ENCODE measurements at regions not wholly inside any gene's neighbourhood (a gene's known extent, or its start where the extent isn't known, plus 50 kb on each side); places are given as distances from the start of the nearest gene placed in this dataset.
"Not testable (repeated sequence)": the region's sequence is repeated elsewhere in the genome, so short reads cannot be mapped to it uniquely, and the experiment has no call there.

DNA sequence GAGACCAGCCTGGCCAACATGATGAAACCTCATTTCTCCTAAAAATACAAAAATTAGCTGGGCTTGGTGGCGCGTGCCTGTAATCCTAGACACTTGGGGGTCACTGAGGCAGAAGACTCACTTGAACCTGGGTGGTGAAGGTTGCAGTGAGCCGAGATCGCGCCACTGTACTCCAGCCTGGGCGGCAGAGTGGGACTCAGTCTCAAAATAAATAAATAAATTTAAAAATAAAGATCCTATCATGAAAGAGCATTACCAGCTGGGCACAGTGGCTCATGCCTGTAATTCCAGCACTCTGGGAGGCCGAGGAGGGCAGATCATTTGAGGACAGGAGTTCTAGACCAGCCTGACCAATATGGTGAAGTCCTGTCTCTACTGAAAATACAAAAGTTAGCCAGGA is 4489.2 kb upstream of the OR11H1 start:
- not testable (repeated sequence) for H3K27me3 Mint-ChIP-seq; H3K4me3 Mint-ChIP-seq; H3K4me1 Mint-ChIP-seq (ENCODE audit: low read depth in 2 of 2)

GRCh38 chr22:11041416-11041815 is 4486.6 kb upstream of the OR11H1 start:
- H3K4me1 Mint-ChIP-seq (ENCODE audit: low read depth in 2 of 2); ATAC-seq (replicated peaks); H3K27ac Mint-ChIP-seq; DNase-seq; H3K27me3 Mint-ChIP-seq; H3K4me3 Mint-ChIP-seq; H3K36me3 Mint-ChIP-seq (ENCODE audit: insufficient read depth): not testable (repeated sequence)
- peaks cover 26 to 36% of the 10 kb centered on the region in 2 donors for H3K9me3 Mint-ChIP-seq

More for the DNA sequence above, 4489.2 kb upstream of the OR11H1 start:
- not testable (repeated sequence) for ATAC-seq (replicated peaks); DNase-seq; H3K27ac Mint-ChIP-seq; H3K36me3 Mint-ChIP-seq (ENCODE audit: insufficient read depth)
- H3K9me3 Mint-ChIP-seq: peaks cover 35 to 48% of the 10 kb centered on the region in 2 donors

- Mint-ChIP-seq H3K27ac (no peak overlapping the region), H3K27me3 (no peaks in the 10 kb centered on the region), H3K4me1 (ENCODE audit: low read depth in 2 of 2) (no peaks in the 10 kb centered on the region), H3K9me3 (peaks cover 23 to 29% of the 10 kb centered on the region in 2 donors), H3K4me3 (no peak overlapping the region), H3K36me3 (ENCODE audit: insufficient read depth) (no peaks in the 10 kb centered on the region)
- ATAC-seq (replicated peaks) (no peak), DNase-seq (no peak)
Measured at GRCh38 chr22:11042116-11042515, 4485.9 kb upstream of the OR11H1 start.

- DNase-seq; H3K4me1 Mint-ChIP-seq (ENCODE audit: low read depth in 2 of 2); H3K27ac Mint-ChIP-seq; ATAC-seq (replicated peaks); H3K27me3 Mint-ChIP-seq; H3K4me3 Mint-ChIP-seq; H3K36me3 Mint-ChIP-seq (ENCODE audit: insufficient read depth): not testable (repeated sequence)
- H3K9me3 Mint-ChIP-seq: peaks cover 12 to 18% of the 10 kb centered on the region in 2 donors
Measured at GRCh38 chr22:11043289-11043688, 4484.7 kb upstream of the OR11H1 start.

- DNase-seq; H3K27me3 Mint-ChIP-seq; ATAC-seq (replicated peaks); H3K27ac Mint-ChIP-seq; H3K4me3 Mint-ChIP-seq; H3K4me1 Mint-ChIP-seq (ENCODE audit: low read depth in 2 of 2); H3K36me3 Mint-ChIP-seq (ENCODE audit: insufficient read depth): not testable (repeated sequence)
- H3K9me3 Mint-ChIP-seq: peaks cover 10 to 11% of the 10 kb centered on the region in 2 donors
Measured at GRCh38 chr22:11048884-11049283, 4479.1 kb upstream of the OR11H1 start.

GRCh38 chr22:11050226-11050625 is 4477.8 kb upstream of the OR11H1 start:
- not testable (repeated sequence) for H3K4me3 Mint-ChIP-seq; H3K4me1 Mint-ChIP-seq (ENCODE audit: low read depth in 2 of 2); ATAC-seq (replicated peaks); DNase-seq; H3K27ac Mint-ChIP-seq; H3K36me3 Mint-ChIP-seq (ENCODE audit: insufficient read depth); H3K27me3 Mint-ChIP-seq
- H3K9me3 Mint-ChIP-seq: peaks cover 16 to 17% of the 10 kb centered on the region in 2 donors

GRCh38 chr22:11051401-11052112 is 4476.4 kb upstream of the OR11H1 start:
- not testable (repeated sequence) for H3K27ac Mint-ChIP-seq; H3K4me3 Mint-ChIP-seq; DNase-seq; H3K36me3 Mint-ChIP-seq (ENCODE audit: insufficient read depth); H3K27me3 Mint-ChIP-seq; H3K4me1 Mint-ChIP-seq (ENCODE audit: low read depth in 2 of 2); ATAC-seq (replicated peaks)
- peaks cover 20 to 25% of the 10 kb centered on the region in 2 donors for H3K9me3 Mint-ChIP-seq

DNA sequence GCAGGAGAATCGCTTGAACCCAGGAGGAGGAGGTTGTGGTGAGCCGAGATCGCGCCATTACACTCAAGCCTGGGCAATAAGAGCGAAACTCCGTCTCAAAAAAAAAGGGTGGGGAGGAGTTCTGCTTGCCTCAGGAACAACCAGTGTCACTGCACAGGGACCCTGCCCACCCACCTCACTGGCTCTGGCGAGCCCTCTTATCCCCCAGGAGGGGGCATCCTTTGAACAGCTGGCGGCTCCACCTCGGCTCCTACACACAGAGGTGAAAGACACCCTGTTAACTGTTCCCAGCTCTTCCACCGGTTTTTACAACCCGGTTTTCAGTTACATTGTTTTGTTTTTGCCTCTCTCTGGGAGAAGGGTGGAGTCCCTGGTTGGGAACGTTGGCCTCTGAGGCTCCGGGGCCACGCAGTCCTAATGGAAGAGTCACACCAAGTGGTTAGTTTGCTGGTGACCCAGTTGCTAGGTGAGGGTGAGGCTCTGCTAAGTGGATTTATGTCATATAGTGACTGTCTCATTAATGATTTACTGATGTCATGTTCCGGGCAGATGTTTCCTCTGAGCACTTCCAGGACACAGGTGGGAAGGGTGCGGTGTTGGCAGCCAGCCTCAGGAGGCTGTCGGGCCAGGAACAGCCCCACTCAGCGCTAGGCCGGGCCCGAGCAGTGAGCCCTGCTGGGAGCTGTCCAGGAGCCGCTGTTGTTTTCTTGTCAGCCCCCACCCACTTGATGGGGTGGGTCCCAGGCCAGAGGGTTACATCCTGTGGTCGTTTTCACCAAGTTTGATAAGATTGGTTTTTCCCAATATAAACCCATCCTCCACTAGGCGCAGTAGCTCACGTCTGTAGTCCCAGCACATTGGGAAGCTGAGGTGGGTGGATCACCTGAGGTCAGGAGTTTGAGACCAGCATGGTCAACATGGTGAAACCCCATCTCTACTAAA is 4474.3 kb upstream of the OR11H1 start:
- ATAC-seq (replicated peaks); DNase-seq; H3K4me1 Mint-ChIP-seq (ENCODE audit: low read depth in 2 of 2); H3K27me3 Mint-ChIP-seq; H3K36me3 Mint-ChIP-seq (ENCODE audit: insufficient read depth); H3K4me3 Mint-ChIP-seq; H3K27ac Mint-ChIP-seq: not testable (repeated sequence)
- peaks cover 21 to 25% of the 10 kb centered on the region in 2 donors for H3K9me3 Mint-ChIP-seq

- H3K4me3 Mint-ChIP-seq; H3K27ac Mint-ChIP-seq; ATAC-seq (replicated peaks); H3K27me3 Mint-ChIP-seq; DNase-seq; H3K4me1 Mint-ChIP-seq (ENCODE audit: low read depth in 2 of 2); H3K36me3 Mint-ChIP-seq (ENCODE audit: insufficient read depth): not testable (repeated sequence)
- peaks cover 18 to 21% of the 10 kb centered on the region in 2 donors for H3K9me3 Mint-ChIP-seq
Measured at GRCh38 chr22:11054681-11055080, 4473.3 kb upstream of the OR11H1 start.

DNA sequence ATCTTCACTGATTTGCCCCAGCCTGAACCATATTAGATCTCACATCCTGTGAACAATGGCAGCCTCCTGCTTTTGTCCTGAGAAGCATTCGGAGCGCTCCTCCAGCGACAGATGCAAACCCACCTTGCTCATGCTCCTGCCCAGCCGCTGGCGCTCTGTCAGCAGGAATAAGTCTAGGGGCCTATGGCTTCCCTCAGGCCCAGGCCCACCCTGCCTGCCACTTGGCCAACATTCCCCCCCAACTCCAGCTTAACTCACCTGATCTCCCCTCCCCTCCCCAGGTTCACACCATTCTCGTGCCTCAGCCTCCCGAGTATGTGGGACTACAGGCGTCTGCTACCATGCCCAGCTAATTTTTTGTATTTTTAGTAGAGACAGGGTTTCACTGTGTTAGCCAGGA is 4472.8 kb upstream of the OR11H1 start:
- H3K4me3 Mint-ChIP-seq; H3K36me3 Mint-ChIP-seq (ENCODE audit: insufficient read depth); ATAC-seq (replicated peaks); H3K4me1 Mint-ChIP-seq (ENCODE audit: low read depth in 2 of 2); DNase-seq; H3K27me3 Mint-ChIP-seq; H3K27ac Mint-ChIP-seq: not testable (repeated sequence)
- peaks cover 21% of the 10 kb centered on the region in 2 donors for H3K9me3 Mint-ChIP-seq

DNA sequence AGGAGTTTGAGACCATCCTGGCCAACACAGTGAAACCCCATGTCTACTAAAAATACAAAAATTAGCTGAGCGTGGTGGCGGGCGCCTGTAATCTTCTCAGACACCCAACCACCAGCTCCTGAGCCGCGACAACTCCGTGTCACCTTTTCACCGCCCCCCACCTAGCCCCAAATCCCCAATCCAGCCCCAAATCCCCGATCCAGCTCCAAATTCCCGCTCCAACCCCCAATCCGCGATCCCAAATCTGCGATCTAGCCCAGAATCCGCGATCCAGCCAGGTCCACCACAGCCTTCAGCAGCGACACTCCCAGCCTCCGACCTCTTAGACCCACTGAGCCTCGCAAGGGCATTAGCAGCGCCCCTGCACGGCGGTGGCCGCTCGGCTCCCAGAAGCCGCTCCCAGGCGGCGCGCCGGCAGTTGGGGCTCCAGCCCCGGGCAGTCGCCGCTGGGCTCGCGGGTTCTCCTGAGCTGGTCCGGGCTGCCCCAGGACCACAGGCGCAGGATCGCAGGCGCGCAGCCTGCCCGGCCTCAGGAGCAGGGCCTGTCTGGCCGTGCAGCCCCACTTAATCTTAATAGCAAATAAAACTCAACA is 4469.9 kb upstream of the OR11H1 start:
- not testable (repeated sequence) for ATAC-seq (replicated peaks)

GRCh38 chr22:11059129-11059528 is 4468.9 kb upstream of the OR11H1 start:
- H3K36me3 Mint-ChIP-seq (ENCODE audit: insufficient read depth); H3K4me1 Mint-ChIP-seq (ENCODE audit: low read depth in 2 of 2); H3K27me3 Mint-ChIP-seq; H3K27ac Mint-ChIP-seq; DNase-seq; H3K4me3 Mint-ChIP-seq; ATAC-seq (replicated peaks): not testable (repeated sequence)
- H3K9me3 Mint-ChIP-seq: peaks cover 24 to 29% of the 10 kb centered on the region in 2 donors

More for the DNA sequence above, 4469.9 kb upstream of the OR11H1 start:
- not testable (repeated sequence) for DNase-seq; H3K27me3 Mint-ChIP-seq; H3K27ac Mint-ChIP-seq; H3K4me3 Mint-ChIP-seq; H3K36me3 Mint-ChIP-seq (ENCODE audit: insufficient read depth); H3K4me1 Mint-ChIP-seq (ENCODE audit: low read depth in 2 of 2)
- H3K9me3 Mint-ChIP-seq: peaks cover 22 to 25% of the 10 kb centered on the region in 2 donors

GRCh38 chr22:11060797-11061196 is 4467.2 kb upstream of the OR11H1 start:
- H3K27ac Mint-ChIP-seq; H3K27me3 Mint-ChIP-seq; H3K4me3 Mint-ChIP-seq; H3K36me3 Mint-ChIP-seq (ENCODE audit: insufficient read depth); H3K4me1 Mint-ChIP-seq (ENCODE audit: low read depth in 2 of 2); DNase-seq; ATAC-seq (replicated peaks): not testable (repeated sequence)
- H3K9me3 Mint-ChIP-seq: peaks cover 27 to 34% of the 10 kb centered on the region in 2 donors
